Cardiac fibroblast (primary cell): ENCODE measurements at regions not wholly inside any gene's neighbourhood (a gene's known extent, or its start where the extent isn't known, plus 50 kb on each side); places are given as distances from the start of the nearest gene placed in this dataset.
"Not testable (repeated sequence)": the region's sequence is repeated elsewhere in the genome, so short reads cannot be mapped to it uniquely, and the experiment has no call there.

Experiments
- DNase-seq, 2 donors: peaks; one replicate each; pipeline versions ENCODE4 v3.0.0 to v3.0.0-alpha.2; 2010; ENCODE audit warnings: low read depth in 2 of 2
- H3K4me3 ChIP-seq, 2 donors: replicated peaks in 1 of 2; 1 replicate in 1 of 2; 2 replicates in 1 of 2; pipeline ENCODE4 v1.5.1; 2011; ENCODE audit warnings: low read depth in 2 of 2, low read length in 2 of 2, mild to moderate bottlenecking in 2 of 2, moderate library complexity in 1 of 2
- TF ChIP-seq, protein P1 (sequence below): IDR thresholded peaks from one replicate; pipeline ENCODE4 v1.5.1; 2011; ENCODE audit warnings: low read depth, mild to moderate bottlenecking, low read length, inconsistent platforms

DNA sequence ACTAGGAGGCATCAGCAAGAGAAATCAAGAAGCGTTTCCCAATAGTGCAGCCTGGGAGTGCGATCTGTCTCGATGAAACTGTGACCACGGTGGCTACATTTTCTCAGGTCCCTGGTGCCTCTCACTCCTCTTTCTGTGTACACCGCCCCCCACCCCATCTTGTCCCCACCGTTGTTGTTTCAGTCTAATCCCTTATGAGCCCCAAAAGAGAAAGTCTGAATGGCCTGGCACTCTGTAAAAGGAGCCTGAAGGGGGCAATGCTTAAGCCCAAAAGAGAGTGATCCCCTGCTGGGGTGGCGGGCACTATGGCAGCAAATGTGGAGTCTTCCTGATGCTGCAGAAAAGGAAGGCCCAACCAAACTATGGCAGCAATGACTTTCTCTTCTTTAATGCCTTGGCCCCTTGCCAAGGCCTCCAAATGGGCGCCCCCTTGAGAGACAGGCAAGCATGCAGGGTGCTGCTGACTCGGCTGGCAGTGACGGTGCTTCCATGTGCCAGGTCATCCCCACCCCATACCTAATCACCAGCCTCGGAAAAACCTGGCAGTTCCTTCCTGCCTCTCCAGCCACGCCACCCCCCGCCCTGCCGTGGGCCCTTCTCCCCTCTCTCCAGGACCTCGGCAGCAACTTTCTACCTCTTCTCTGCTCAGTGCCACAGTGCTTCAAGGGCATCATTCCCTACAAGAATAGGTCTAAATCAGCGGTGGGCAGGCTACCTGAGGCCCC, 123.0 kb downstream of the CYP26B1 start:
- TF ChIP-seq, protein P1, sequence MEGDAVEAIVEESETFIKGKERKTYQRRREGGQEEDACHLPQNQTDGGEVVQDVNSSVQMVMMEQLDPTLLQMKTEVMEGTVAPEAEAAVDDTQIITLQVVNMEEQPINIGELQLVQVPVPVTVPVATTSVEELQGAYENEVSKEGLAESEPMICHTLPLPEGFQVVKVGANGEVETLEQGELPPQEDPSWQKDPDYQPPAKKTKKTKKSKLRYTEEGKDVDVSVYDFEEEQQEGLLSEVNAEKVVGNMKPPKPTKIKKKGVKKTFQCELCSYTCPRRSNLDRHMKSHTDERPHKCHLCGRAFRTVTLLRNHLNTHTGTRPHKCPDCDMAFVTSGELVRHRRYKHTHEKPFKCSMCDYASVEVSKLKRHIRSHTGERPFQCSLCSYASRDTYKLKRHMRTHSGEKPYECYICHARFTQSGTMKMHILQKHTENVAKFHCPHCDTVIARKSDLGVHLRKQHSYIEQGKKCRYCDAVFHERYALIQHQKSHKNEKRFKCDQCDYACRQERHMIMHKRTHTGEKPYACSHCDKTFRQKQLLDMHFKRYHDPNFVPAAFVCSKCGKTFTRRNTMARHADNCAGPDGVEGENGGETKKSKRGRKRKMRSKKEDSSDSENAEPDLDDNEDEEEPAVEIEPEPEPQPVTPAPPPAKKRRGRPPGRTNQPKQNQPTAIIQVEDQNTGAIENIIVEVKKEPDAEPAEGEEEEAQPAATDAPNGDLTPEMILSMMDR = no peak
- DNase-seq = no peak
- H3K4me3 ChIP-seq = no peak overlapping the region

GRCh38 chr2:72023678-72024390, 123.8 kb downstream of the CYP26B1 start:
- no peak for DNase-seq
- H3K4me3 ChIP-seq = no peak overlapping the region
- TF ChIP-seq, protein P1 = no peak

GRCh38 chr2:72021371-72021770, 126.3 kb downstream of the CYP26B1 start:
- not testable (repeated sequence) for DNase-seq, H3K4me3 ChIP-seq

GRCh38 chr2:72015266-72015665, 132.4 kb downstream of the CYP26B1 start:
- peak in 1 of 2 donors; percentile 29 for DNase-seq
- TF ChIP-seq, protein P1 = no peak
- H3K4me3 ChIP-seq = no peak overlapping the region

DNA sequence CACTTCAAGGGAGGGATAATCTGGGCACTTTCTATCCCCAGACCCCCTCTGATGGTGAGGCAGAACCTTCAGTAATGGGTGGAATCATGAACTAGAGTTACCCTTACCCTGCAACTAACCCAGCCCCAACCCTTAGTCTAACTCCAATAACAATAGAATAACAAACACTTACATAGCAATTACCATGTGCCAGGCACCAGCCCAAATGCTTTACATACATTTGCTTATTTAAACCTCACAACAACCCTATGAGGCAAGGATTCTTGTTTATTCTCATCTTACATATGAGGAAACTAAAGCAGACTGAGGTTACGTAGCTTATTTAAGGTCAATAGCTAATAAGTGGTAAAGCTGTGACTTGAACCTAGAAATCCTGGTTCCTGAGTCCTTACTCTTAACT, 132.8 kb downstream of the CYP26B1 start:
- TF ChIP-seq, protein P1 = no peak
- peak in 1 of 2 donors; percentile 16 for DNase-seq
- H3K4me3 ChIP-seq = no peak overlapping the region

DNA sequence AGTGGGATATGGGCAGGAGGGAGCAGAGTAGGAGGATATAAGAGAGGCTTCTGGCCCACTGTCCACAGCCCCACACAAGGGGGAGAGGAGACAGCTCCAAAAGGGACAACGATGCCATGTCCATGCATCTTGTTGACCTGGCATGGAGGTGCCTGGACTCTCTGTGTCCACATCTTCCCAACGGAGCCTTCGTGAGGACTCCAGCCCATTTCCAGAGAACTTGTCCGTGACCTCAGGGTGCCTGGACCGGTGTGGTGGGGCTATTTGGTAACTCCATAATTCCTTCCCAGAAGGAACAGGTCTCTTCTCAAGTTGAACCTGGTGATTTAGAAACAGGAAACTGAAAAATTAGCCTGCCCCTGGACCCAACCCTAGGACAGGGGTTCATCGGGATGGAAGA, 133.9 kb downstream of the CYP26B1 start:
- TF ChIP-seq, protein P1 = no peak
- DNase-seq = no peak
- no peak overlapping the region for H3K4me3 ChIP-seq

DNA sequence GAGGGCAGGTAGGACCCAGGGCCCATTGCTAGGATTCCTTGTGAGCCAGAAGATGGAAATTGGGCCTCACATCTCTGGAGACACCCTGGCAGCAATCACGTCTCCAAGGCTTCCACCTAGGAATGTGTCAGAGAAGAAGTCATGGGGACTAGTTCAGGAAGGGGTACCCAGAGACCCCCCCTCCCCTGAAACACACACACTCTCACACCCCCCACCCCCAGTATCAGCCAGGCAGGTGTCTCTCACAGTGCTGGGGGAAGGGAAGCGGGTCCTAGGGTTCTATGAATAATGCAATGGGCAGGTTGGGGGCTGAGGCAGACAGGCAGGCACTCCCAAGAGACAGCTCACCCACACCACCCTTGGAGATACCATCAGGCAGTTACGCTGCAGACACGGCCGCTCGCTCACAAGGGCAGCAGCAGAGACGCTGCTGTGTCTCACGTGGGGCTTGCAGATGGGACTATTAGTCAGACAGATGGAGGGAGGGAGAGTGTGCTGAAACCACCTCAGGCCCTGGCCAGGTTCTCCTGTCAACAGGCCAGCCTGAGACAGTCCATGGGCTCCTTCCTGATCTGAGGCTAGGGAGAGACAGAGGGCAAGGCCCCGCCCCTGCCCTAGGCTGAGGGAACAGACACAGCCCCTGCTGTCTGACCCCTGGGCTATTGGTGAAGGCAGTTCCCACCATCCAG, 134.6 kb downstream of the CYP26B1 start:
- no peak overlapping the region for H3K4me3 ChIP-seq
- DNase-seq = no peak
- TF ChIP-seq, protein P1 = no peak
